Activated B cell treated with CpG ODN at 0.5 μM for 24 hours (primary cell): ENCODE measurements at regions not wholly inside any gene's neighbourhood (a gene's known extent, or its start where the extent isn't known, plus 50 kb on each side); places are given as distances from the start of the nearest gene placed in this dataset.

Experiments
- ATAC-seq: fragments of 200-7000 bp; cut with Tn5 transposase; one replicate; pipeline ENCODE4 v1.10.0; 2021; ENCODE audit warnings: low read depth, mild to moderate bottlenecking, moderate library complexity
- CTCF ChIA-PET: fragments of 350-600 bp; sonication (Branson Sonifier 250); formaldehyde crosslinking; loops from one replicate; lab custom pipeline; 2021; ENCODE audit warnings: antibody characterized with exemption; lab: Charles Lee
- POLR2A ChIA-PET: fragments of 350-600 bp; sonication (Branson Sonifier 250); formaldehyde crosslinking; loops from one replicate; lab custom pipeline; 2021; ENCODE audit warnings: antibody characterized with exemption; lab: Charles Lee
- DNase-seq: peaks from one replicate; pipeline ENCODE4 v3.0.0; 2022
- H3K27ac Mint-ChIP-seq: one replicate; pipeline ENCODE4 v1.8.0; 2020; ENCODE audit warnings: mixed read lengths
- H3K27me3 Mint-ChIP-seq: one replicate; pipeline ENCODE4 v1.8.0; 2021; ENCODE audit warnings: mixed read lengths
- H3K36me3 Mint-ChIP-seq: one replicate; pipeline ENCODE4 v1.8.0; 2021; ENCODE audit warnings: low read depth, mixed read lengths
- H3K4me1 Mint-ChIP-seq: one replicate; pipeline ENCODE4 v1.8.0; 2021; ENCODE audit warnings: mixed read lengths
- H3K4me3 Mint-ChIP-seq: one replicate; pipeline ENCODE4 v1.8.0; 2020; ENCODE audit warnings: mild to moderate bottlenecking, mixed read lengths
- H3K9me3 Mint-ChIP-seq: one replicate; pipeline ENCODE4 v1.8.0; 2020; ENCODE audit warnings: mixed read lengths
- intact Hi-C: fragments of 100-400 bp; cut with micrococcal nuclease; formaldehyde crosslinking; loops from one replicate; pipeline ENCODE4 v1.15.1; 2024
- TF ChIP-seq, protein P1 (sequence below): fragments of 200-600 bp; IDR thresholded peaks from one replicate; pipeline ENCODE4 v1.8.0; 2022; ENCODE audit warnings: antibody characterized with exemption, mild to moderate bottlenecking

GRCh38 chr12:67590149-67590790 lies 58.3 kb upstream of the DYRK2 start:
- POLR2A ChIA-PET, result no interaction called here

GRCh38 chr12:67592228-67593011 lies 56.1 kb upstream of the DYRK2 start:
- Mint-ChIP-seq H3K4me1 (peaks cover 36% of the 10 kb centered on the region), H3K4me3 (peak overlapping the region; percentile 2)
- peak; percentile 60 for ATAC-seq

More at GRCh38 chr12:67590149-67590790, 58.3 kb upstream of the DYRK2 start:
- CTCF ChIA-PET, result no interaction called here
- DNase-seq, result no peak
- Mint-ChIP-seq H3K9me3 (no peaks in the 10 kb centered on the region), H3K27me3 (peaks cover 5% of the 10 kb centered on the region), H3K4me3 (no peak overlapping the region), H3K4me1 (peaks cover 36% of the 10 kb centered on the region), H3K27ac (no peak overlapping the region), H3K36me3 (no peaks in the 10 kb centered on the region)
- intact Hi-C loops, result loop anchor here (5.0 kb wide), 1 partner anchor 42 kb away; no protein-coding TSS in a partner anchor
- TF ChIP-seq, protein P1, sequence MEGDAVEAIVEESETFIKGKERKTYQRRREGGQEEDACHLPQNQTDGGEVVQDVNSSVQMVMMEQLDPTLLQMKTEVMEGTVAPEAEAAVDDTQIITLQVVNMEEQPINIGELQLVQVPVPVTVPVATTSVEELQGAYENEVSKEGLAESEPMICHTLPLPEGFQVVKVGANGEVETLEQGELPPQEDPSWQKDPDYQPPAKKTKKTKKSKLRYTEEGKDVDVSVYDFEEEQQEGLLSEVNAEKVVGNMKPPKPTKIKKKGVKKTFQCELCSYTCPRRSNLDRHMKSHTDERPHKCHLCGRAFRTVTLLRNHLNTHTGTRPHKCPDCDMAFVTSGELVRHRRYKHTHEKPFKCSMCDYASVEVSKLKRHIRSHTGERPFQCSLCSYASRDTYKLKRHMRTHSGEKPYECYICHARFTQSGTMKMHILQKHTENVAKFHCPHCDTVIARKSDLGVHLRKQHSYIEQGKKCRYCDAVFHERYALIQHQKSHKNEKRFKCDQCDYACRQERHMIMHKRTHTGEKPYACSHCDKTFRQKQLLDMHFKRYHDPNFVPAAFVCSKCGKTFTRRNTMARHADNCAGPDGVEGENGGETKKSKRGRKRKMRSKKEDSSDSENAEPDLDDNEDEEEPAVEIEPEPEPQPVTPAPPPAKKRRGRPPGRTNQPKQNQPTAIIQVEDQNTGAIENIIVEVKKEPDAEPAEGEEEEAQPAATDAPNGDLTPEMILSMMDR, result no peak
- ATAC-seq, result no peak

GRCh38 chr12:67593041-67593440 lies 55.5 kb upstream of the DYRK2 start:
- H3K27ac Mint-ChIP-seq, result peak overlapping the region; percentile 15
- POLR2A ChIA-PET, result no interaction called here
- intact Hi-C loops, result loop anchor here (5.0 kb wide), 1 partner anchor 39 kb away; no protein-coding TSS in a partner anchor
- peak overlapping the region; percentile 2 for H3K4me3 Mint-ChIP-seq
- DNase-seq, result no peak
- ATAC-seq, result no peak
- H3K27me3 Mint-ChIP-seq, result no peaks in the 10 kb centered on the region
- H3K9me3 Mint-ChIP-seq, result peaks cover 4% of the 10 kb centered on the region
- CTCF ChIA-PET, result no interaction called here
- peaks cover 36% of the 10 kb centered on the region for H3K4me1 Mint-ChIP-seq
- TF ChIP-seq, protein P1, result no peak
- no peaks in the 10 kb centered on the region for H3K36me3 Mint-ChIP-seq

More at GRCh38 chr12:67592228-67593011, 56.1 kb upstream of the DYRK2 start:
- H3K36me3 Mint-ChIP-seq, result no peaks in the 10 kb centered on the region
- CTCF ChIA-PET, result no interaction called here
- H3K27ac Mint-ChIP-seq, result peak overlapping the region; percentile 15
- POLR2A ChIA-PET, result no interaction called here
- TF ChIP-seq, protein P1, result peak; percentile 3
- H3K9me3 Mint-ChIP-seq, result peaks cover 2% of the 10 kb centered on the region
- H3K27me3 Mint-ChIP-seq, result peaks cover 1% of the 10 kb centered on the region
- intact Hi-C loops, result loop anchor here (5.0 kb wide), 1 partner anchor 40 kb away; no protein-coding TSS in a partner anchor
- no peak for DNase-seq

- ATAC-seq, result no peak
- Mint-ChIP-seq H3K4me3 (no peak overlapping the region), H3K36me3 (no peaks in the 10 kb centered on the region), H3K4me1 (peaks cover 36% of the 10 kb centered on the region), H3K27me3 (no peaks in the 10 kb centered on the region), H3K27ac (no peak overlapping the region), H3K9me3 (peaks cover 4% of the 10 kb centered on the region)
- CTCF ChIA-PET, result no interaction called here
- no peak for DNase-seq
- TF ChIP-seq, protein P1, result no peak
- intact Hi-C loops, result loop anchor here (5.0 kb wide), 1 partner anchor 39 kb away; no protein-coding TSS in a partner anchor
- POLR2A ChIA-PET, result no interaction called here
Measured at GRCh38 chr12:67593461-67594330, 54.8 kb upstream of the DYRK2 start.
